Liver (tissue), 3 donors: ENCODE measurements at regions not wholly inside any gene's neighbourhood (a gene's known extent, or its start where the extent isn't known, plus 50 kb on each side); places are given as distances from the start of the nearest gene placed in this dataset.

Experiments
- CTCF ChIP-seq: fragments of 150-350 bp; IDR thresholded peaks from 2 replicates; pipeline ENCODE4 v1.5.1; 2017; ENCODE audit warnings: improper control_type of control experiment, low read depth, low read length; ENCODE audit not compliant: missing input control
- GABPA ChIP-seq, 2 donors: IDR thresholded peaks in 1 of 2; conservative IDR thresholded peaks in 1 of 2; 2 replicates each; pipeline ENCODE4 v1.6.1; 2016; ENCODE audit warnings: antibody characterized with exemption in 2 of 2, mild to moderate bottlenecking in 1 of 2, moderate library complexity in 1 of 2
- HNF4A ChIP-seq, 2 donors: conservative IDR thresholded peaks; 2 replicates each; pipeline ENCODE4 v1.6.1; 2016; ENCODE audit warnings: antibody characterized with exemption in 2 of 2, mild to moderate bottlenecking in 2 of 2
- RAD21 ChIP-seq, 2 donors: IDR thresholded peaks; 2 replicates each; pipeline ENCODE4 v1.6.1; 2016; ENCODE audit warnings: antibody characterized with exemption in 2 of 2, mild to moderate bottlenecking in 2 of 2
- donor health status: healthy.
- donor health status: healthy.

- TF ChIP-seq CTCF (peak; percentile 42), GABPA (IDR thresholded peaks at IDR 0.05 in 1 of 2, conservative IDR thresholded peaks at IDR 0.05 in 1 of 2) (no peak), RAD21 (IDR thresholded peaks at IDR 0.05) (peak; percentile 75 to 78), HNF4A (conservative IDR thresholded peaks at IDR 0.05) (no peak)
Measured at GRCh38 chr20:56181583-56181982, 66.9 kb upstream of the MC3R start.
